ENCODE measurements at regions not wholly inside any gene's neighbourhood (a gene's known extent, or its start where the extent isn't known, plus 50 kb on each side); places are given as distances from the start of the nearest gene placed in this dataset.

DNA sequence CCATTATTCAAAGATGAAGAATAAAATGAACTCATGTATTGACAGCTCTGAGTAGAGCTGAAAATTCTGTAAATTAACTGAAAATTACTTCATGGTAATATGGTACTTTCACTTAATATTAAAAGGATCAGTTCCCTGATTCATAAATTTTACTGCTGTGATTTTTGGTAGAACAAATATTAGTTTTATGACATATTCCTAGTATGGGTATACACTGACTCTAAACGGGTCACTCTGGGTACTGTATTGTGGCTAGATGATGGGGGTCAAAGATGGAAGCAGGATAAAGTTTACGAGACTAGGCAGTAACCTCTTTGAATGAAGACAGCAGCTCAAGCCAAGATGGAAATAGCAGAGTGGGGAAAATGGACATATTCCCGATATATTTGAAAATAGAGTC is 135.5 kb downstream of the NUAK1 start:
- Histone ChIP-seq H3K36me3 (no peaks in the 10 kb centered on the region), H3K9me3 (ENCODE audit: severe bottlenecking) (no peaks in the 10 kb centered on the region), H3K27ac (no peak overlapping the region), H3K4me3 (ENCODE audit: low read depth, low read length) (no peak overlapping the region), H3K27me3 (ENCODE audit: insufficient read depth, low read depth, severe bottlenecking) (no peaks in the 10 kb centered on the region)
- TF ChIP-seq, protein P1, sequence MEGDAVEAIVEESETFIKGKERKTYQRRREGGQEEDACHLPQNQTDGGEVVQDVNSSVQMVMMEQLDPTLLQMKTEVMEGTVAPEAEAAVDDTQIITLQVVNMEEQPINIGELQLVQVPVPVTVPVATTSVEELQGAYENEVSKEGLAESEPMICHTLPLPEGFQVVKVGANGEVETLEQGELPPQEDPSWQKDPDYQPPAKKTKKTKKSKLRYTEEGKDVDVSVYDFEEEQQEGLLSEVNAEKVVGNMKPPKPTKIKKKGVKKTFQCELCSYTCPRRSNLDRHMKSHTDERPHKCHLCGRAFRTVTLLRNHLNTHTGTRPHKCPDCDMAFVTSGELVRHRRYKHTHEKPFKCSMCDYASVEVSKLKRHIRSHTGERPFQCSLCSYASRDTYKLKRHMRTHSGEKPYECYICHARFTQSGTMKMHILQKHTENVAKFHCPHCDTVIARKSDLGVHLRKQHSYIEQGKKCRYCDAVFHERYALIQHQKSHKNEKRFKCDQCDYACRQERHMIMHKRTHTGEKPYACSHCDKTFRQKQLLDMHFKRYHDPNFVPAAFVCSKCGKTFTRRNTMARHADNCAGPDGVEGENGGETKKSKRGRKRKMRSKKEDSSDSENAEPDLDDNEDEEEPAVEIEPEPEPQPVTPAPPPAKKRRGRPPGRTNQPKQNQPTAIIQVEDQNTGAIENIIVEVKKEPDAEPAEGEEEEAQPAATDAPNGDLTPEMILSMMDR (IDR thresholded peaks at IDR 0.05; ENCODE audit: low read depth, low read length), result no peak
- DNase-seq, result no peak

DNA sequence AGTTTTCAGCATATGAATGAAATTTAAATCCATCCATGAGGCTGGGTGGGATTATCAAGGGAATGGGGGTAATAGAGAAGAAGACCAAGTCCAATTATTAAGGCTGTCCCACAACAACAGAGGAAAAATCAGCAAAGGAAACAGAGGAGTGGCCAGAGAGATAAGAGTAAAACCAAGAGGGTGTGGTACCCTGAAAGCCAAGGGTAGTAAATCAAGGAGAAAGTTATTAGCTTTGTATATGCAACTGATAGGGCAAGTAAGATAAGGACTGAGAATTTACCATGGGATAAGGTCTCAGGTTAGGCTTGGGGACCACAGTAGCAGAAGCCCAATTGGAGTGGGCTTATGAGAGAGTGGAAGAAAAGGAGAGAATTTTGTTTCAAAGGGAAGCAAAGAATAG is 134.5 kb downstream of the NUAK1 start:
- H3K27ac ChIP-seq, result no peak overlapping the region
- TF ChIP-seq, protein P1 (IDR thresholded peaks at IDR 0.05; ENCODE audit: low read depth, low read length), result no peak
- no peak overlapping the region for H3K4me3 ChIP-seq (ENCODE audit: low read depth, low read length)
- H3K36me3 ChIP-seq, result no peaks in the 10 kb centered on the region
- no peak for DNase-seq
- no peaks in the 10 kb centered on the region for H3K9me3 ChIP-seq (ENCODE audit: severe bottlenecking)
- no peaks in the 10 kb centered on the region for H3K27me3 ChIP-seq (ENCODE audit: insufficient read depth, low read depth, severe bottlenecking)

DNA sequence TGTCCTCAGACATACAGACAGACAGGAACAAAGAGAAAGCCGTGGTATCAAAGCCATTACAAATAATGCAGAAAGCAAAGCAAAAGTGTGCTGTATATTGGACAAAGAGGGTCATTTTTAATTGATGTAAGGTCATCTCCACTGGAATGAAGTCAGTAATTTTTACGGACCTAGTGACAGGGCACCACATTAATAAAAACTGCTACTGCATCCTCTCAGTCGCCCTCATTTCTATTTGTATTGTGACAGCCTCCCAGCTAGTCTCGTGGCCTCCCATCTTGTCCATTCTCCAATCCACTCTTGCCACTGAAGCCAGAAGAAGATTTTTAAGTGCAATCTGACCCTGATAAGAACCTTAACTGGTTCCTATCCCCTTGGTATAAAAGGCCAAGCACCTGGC is 132.4 kb downstream of the NUAK1 start:
- no peak for DNase-seq
- Histone ChIP-seq H3K4me3 (ENCODE audit: low read depth, low read length) (no peak overlapping the region), H3K36me3 (no peaks in the 10 kb centered on the region), H3K27me3 (ENCODE audit: insufficient read depth, low read depth, severe bottlenecking) (no peaks in the 10 kb centered on the region), H3K27ac (no peak overlapping the region), H3K9me3 (ENCODE audit: severe bottlenecking) (no peaks in the 10 kb centered on the region)
- TF ChIP-seq, protein P1 (IDR thresholded peaks at IDR 0.05; ENCODE audit: low read depth, low read length), result no peak

- DNase-seq, result no peak
- no peaks in the 10 kb centered on the region for H3K27me3 ChIP-seq (ENCODE audit: insufficient read depth, low read depth, severe bottlenecking)
- no peaks in the 10 kb centered on the region for H3K9me3 ChIP-seq (ENCODE audit: severe bottlenecking)
- TF ChIP-seq, protein P1 (IDR thresholded peaks at IDR 0.05; ENCODE audit: low read depth, low read length), result no peak
- no peak overlapping the region for H3K27ac ChIP-seq
- H3K4me3 ChIP-seq (ENCODE audit: low read depth, low read length), result no peak overlapping the region
- H3K36me3 ChIP-seq, result no peaks in the 10 kb centered on the region
These were observed 131.8 kb downstream of the NUAK1 start for GRCh38 chr12:106006940-106007339.

DNA sequence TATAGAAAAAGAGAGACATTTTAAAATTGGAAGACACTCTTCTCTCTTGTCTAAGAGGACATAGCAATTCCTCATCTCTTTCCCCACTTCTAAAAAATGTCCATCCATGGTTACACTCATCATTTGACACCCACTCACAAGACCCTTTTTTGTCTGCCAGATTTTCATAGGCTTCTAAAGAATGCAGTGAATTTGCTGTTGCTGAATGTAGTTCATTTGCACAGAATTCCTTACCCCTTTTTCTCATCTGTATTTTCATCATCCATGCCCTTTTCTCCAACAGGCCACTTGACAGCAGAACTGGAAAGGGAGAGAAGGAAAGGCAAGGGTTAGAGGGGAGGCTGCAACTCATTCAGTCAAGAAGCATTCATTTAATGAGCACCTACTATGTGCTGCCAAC is 128.0 kb downstream of the NUAK1 start:
- DNase-seq, result no peak
- no peak overlapping the region for H3K27ac ChIP-seq
- TF ChIP-seq, protein P1 (IDR thresholded peaks at IDR 0.05; ENCODE audit: low read depth, low read length), result no peak

More for the DNA sequence above, 128.0 kb downstream of the NUAK1 start:
- Histone ChIP-seq H3K36me3 (no peaks in the 10 kb centered on the region), H3K27me3 (ENCODE audit: insufficient read depth, low read depth, severe bottlenecking) (no peaks in the 10 kb centered on the region), H3K4me3 (ENCODE audit: low read depth, low read length) (no peak overlapping the region), H3K9me3 (ENCODE audit: severe bottlenecking) (no peaks in the 10 kb centered on the region)

All from WERI-Rb-1 (cell line).